ENCODE measurements at regions not wholly inside any gene's neighbourhood (a gene's known extent, or its start where the extent isn't known, plus 50 kb on each side); places are given as distances from the start of the nearest gene placed in this dataset.

DNA sequence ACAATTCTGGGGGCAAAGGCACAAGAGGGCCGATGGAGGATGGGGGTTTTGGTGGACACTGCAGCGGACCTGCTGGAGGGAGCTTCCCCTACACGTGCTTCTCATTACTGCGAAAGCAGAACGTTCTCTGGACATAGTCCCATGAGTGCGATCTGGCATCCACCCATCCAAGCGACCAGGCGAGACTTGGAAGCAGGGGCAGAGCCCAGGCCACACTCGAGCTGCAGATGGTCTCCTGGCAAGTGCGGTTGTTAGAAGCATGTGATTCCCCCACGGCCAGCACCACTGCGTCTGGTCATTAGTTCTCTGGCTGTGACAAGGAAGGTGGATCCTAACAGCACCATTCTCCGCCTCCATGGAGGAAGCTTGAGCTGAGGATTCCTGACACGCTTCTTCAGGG, 118.4 kb upstream of the TCERG1L start:
- Histone ChIP-seq H3K9me2 (ENCODE audit: insufficient read depth, low read length) (no peaks in the 10 kb centered on the region), H3K4me2 (ENCODE audit: low read length) (no peak overlapping the region)
- TF ChIP-seq SMC3 (conservative IDR thresholded peaks at IDR 0.05; ENCODE audit: poor library complexity): no peak
- no peak for TF ChIP-seq MXI1 (conservative IDR thresholded peaks at IDR 0.05; ENCODE audit: poor library complexity, severe bottlenecking)
- TF ChIP-seq RAD21 (conservative IDR thresholded peaks at IDR 0.05): no peak
- TF ChIP-seq POLR2AphosphoS5 (IDR thresholded peaks at IDR 0.05): no peak
- no peak for TF ChIP-seq EZH2 (IDR thresholded peaks at IDR 0.05; ENCODE audit: borderline replicate concordance, insufficient read depth, low read length, poor library complexity, severe bottlenecking)
- no peak for TF ChIP-seq REST (IDR thresholded peaks at IDR 0.05; ENCODE audit: borderline replicate concordance)
- TF ChIP-seq TAF1 (IDR thresholded peaks at IDR 0.05; ENCODE audit: low read depth): no peak
- TF ChIP-seq, protein P1, sequence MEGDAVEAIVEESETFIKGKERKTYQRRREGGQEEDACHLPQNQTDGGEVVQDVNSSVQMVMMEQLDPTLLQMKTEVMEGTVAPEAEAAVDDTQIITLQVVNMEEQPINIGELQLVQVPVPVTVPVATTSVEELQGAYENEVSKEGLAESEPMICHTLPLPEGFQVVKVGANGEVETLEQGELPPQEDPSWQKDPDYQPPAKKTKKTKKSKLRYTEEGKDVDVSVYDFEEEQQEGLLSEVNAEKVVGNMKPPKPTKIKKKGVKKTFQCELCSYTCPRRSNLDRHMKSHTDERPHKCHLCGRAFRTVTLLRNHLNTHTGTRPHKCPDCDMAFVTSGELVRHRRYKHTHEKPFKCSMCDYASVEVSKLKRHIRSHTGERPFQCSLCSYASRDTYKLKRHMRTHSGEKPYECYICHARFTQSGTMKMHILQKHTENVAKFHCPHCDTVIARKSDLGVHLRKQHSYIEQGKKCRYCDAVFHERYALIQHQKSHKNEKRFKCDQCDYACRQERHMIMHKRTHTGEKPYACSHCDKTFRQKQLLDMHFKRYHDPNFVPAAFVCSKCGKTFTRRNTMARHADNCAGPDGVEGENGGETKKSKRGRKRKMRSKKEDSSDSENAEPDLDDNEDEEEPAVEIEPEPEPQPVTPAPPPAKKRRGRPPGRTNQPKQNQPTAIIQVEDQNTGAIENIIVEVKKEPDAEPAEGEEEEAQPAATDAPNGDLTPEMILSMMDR (IDR thresholded peaks at IDR 0.05; ENCODE audit: poor library complexity, severe bottlenecking): no peak
- TF ChIP-seq EP300 (conservative IDR thresholded peaks at IDR 0.05; ENCODE audit: poor library complexity, severe bottlenecking): no peak

DNA sequence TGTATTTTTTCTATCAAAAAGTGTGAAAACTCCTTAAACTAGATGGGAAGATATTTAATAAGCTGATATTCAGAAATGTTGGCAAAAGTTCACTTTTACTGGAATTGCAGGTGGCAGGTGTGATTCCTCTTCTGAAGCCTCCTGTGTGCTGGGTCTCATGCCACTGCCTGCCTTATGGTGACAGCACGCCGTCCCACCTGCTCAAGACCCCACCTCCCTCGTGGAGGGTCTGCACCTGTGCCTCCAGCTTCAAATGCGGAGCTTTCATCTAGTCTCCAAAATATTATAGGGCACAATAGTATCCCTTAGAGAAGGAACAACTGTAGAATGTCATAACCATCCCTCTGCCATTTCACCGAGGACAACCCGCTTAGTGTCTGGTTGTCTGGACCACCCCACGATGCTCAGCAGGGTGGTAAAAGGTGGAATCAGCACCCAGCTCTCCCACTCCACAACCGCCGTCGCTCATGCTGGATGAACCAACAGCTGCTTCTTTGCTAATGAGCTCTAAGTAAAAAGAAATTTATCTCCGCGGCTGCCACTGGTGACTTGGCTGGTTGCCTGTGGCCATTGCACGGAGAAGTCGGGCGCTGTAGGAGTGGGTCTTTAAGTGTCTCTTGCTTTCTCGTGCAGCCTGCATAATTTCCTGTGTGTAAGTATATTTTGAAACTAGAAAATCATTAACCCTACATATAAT, 119.3 kb upstream of the TCERG1L start:
- no peaks in the 10 kb centered on the region for H3K9me2 ChIP-seq (ENCODE audit: insufficient read depth, low read length)
- no peaks in the 10 kb centered on the region for H3K27me3 ChIP-seq (ENCODE audit: insufficient read depth, low read depth, low read length)

More for the DNA sequence above, 118.4 kb upstream of the TCERG1L start:
- H3K79me2 ChIP-seq (replicated peaks; ENCODE audit: insufficient read depth, low read length): no peaks in the 10 kb centered on the region
- H3K9me3 ChIP-seq (ENCODE audit: low read length): no peaks in the 10 kb centered on the region
- no peak overlapping the region for H3K9ac ChIP-seq (ENCODE audit: low read length)
- H3F3A ChIP-seq (ENCODE audit: insufficient read depth, low read length, poor library complexity, severe bottlenecking): no peaks in the 10 kb centered on the region
- no peaks in the 10 kb centered on the region for H4K20me1 ChIP-seq (ENCODE audit: insufficient read depth)
- H3K27me3 ChIP-seq (ENCODE audit: insufficient read depth, low read depth, low read length): no peaks in the 10 kb centered on the region
- no peak overlapping the region for H3K4me3 ChIP-seq (ENCODE audit: low read length)
- no peak overlapping the region for H3K27ac ChIP-seq (ENCODE audit: low read length)
- no peaks in the 10 kb centered on the region for H3K36me3 ChIP-seq (ENCODE audit: insufficient read depth, low read length)
- H2AFZ ChIP-seq (ENCODE audit: low read depth, low read length): no peak overlapping the region

More for the DNA sequence above, 119.3 kb upstream of the TCERG1L start:
- H3K79me2 ChIP-seq (replicated peaks; ENCODE audit: insufficient read depth, low read length): no peaks in the 10 kb centered on the region
- H3K27ac ChIP-seq (ENCODE audit: low read length): no peak overlapping the region
- no peaks in the 10 kb centered on the region for H3K36me3 ChIP-seq (ENCODE audit: insufficient read depth, low read length)
- H2AFZ ChIP-seq (ENCODE audit: low read depth, low read length): no peak overlapping the region
- H3F3A ChIP-seq (ENCODE audit: insufficient read depth, low read length, poor library complexity, severe bottlenecking): no peaks in the 10 kb centered on the region
- no peaks in the 10 kb centered on the region for H3K9me3 ChIP-seq (ENCODE audit: low read length)
- H3K4me2 ChIP-seq (ENCODE audit: low read length): no peak overlapping the region
- H3K9ac ChIP-seq (ENCODE audit: low read length): no peak overlapping the region
- no peaks in the 10 kb centered on the region for H4K20me1 ChIP-seq (ENCODE audit: insufficient read depth)
- H3K4me3 ChIP-seq (ENCODE audit: low read length): no peak overlapping the region
- TF ChIP-seq TAF1 (IDR thresholded peaks at IDR 0.05; ENCODE audit: low read depth): no peak
- no peak for TF ChIP-seq SMC3 (conservative IDR thresholded peaks at IDR 0.05; ENCODE audit: poor library complexity)
- no peak for TF ChIP-seq MXI1 (conservative IDR thresholded peaks at IDR 0.05; ENCODE audit: poor library complexity, severe bottlenecking)
- no peak for TF ChIP-seq EP300 (conservative IDR thresholded peaks at IDR 0.05; ENCODE audit: poor library complexity, severe bottlenecking)
- no peak for TF ChIP-seq REST (IDR thresholded peaks at IDR 0.05; ENCODE audit: borderline replicate concordance)
- TF ChIP-seq RAD21 (conservative IDR thresholded peaks at IDR 0.05): no peak
- TF ChIP-seq EZH2 (IDR thresholded peaks at IDR 0.05; ENCODE audit: borderline replicate concordance, insufficient read depth, low read length, poor library complexity, severe bottlenecking): no peak
- TF ChIP-seq, protein P1 (IDR thresholded peaks at IDR 0.05; ENCODE audit: poor library complexity, severe bottlenecking): no peak
- no peak for TF ChIP-seq POLR2AphosphoS5 (IDR thresholded peaks at IDR 0.05)
